ENCODE measurements at regions not wholly inside any gene's neighbourhood (a gene's known extent, or its start where the extent isn't known, plus 50 kb on each side); places are given as distances from the start of the nearest gene placed in this dataset.

- DNase-seq (ENCODE audit: low spot score): no peak
- no peaks in the 10 kb centered on the region for H3K36me3 Mint-ChIP-seq (ENCODE audit: low read depth)
- no peaks in the 10 kb centered on the region for H3K4me1 Mint-ChIP-seq (ENCODE audit: low read depth)
- no peak overlapping the region for H3K27ac Mint-ChIP-seq
- H3K27me3 Mint-ChIP-seq (ENCODE audit: low read depth): no peaks in the 10 kb centered on the region
- peaks cover 7% of the 10 kb centered on the region for H3K9me3 Mint-ChIP-seq
- H3K4me3 Mint-ChIP-seq: no peak overlapping the region
These were observed 602.4 kb downstream of the AJAP1 start for GRCh38 chr1:5256793-5257192.

- Mint-ChIP-seq H3K27me3 (ENCODE audit: low read depth) (no peaks in the 10 kb centered on the region), H3K9me3 (peaks cover 7% of the 10 kb centered on the region), H3K4me1 (ENCODE audit: low read depth) (no peaks in the 10 kb centered on the region), H3K36me3 (ENCODE audit: low read depth) (no peaks in the 10 kb centered on the region), H3K27ac (no peak overlapping the region), H3K4me3 (no peak overlapping the region)
- no peak for DNase-seq (ENCODE audit: low spot score)
These were observed 600.6 kb downstream of the AJAP1 start for GRCh38 chr1:5254975-5255374.

DNA sequence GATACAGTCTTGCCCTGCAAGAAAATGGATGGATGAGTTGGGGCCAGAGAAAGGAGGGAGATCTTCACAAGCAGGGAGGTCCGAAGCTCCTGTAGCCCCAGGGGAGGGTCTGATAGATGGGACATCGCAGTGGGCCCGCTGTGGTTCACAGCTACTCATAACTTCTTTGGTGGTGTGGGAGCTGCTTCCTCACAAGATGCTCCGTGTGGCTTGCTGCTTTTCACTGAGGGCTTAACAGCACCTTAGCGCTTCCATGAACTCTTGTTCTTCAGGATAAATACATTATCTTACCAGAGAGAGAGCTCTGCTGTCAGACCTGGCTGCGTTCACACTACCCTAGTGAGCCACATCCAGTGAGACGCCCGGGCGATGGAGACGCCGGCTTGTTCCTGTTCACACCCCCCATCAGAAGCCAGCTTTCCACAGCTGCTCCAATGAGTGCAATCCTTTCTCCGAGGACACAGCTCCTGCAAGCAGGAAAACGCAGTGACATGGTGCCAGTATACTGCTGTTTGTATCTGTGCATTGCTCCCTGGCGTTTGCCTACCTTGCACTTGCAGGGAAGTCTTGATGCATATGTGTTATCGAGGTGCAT lies 599.8 kb downstream of the AJAP1 start:
- Mint-ChIP-seq H3K27ac (no peak overlapping the region), H3K4me3 (no peak overlapping the region), H3K36me3 (ENCODE audit: low read depth) (no peaks in the 10 kb centered on the region), H3K27me3 (ENCODE audit: low read depth) (peaks cover under 1% of the 10 kb centered on the region), H3K9me3 (peaks cover 2% of the 10 kb centered on the region), H3K4me1 (ENCODE audit: low read depth) (no peaks in the 10 kb centered on the region)
- no peak for DNase-seq (ENCODE audit: low spot score)

GRCh38 chr1:5253036-5253435 lies 598.6 kb downstream of the AJAP1 start:
- H3K27ac Mint-ChIP-seq: no peak overlapping the region
- no peaks in the 10 kb centered on the region for H3K36me3 Mint-ChIP-seq (ENCODE audit: low read depth)
- H3K4me3 Mint-ChIP-seq: no peak overlapping the region

GRCh38 chr1:5250336-5250735 lies 595.9 kb downstream of the AJAP1 start:
- DNase-seq (ENCODE audit: low spot score): no peak
- H3K4me3 Mint-ChIP-seq: no peak overlapping the region
- no peaks in the 10 kb centered on the region for H3K9me3 Mint-ChIP-seq
- peaks cover 2% of the 10 kb centered on the region for H3K27me3 Mint-ChIP-seq (ENCODE audit: low read depth)
- no peaks in the 10 kb centered on the region for H3K4me1 Mint-ChIP-seq (ENCODE audit: low read depth)
- H3K36me3 Mint-ChIP-seq (ENCODE audit: low read depth): no peaks in the 10 kb centered on the region
- no peak overlapping the region for H3K27ac Mint-ChIP-seq

More at GRCh38 chr1:5253036-5253435, 598.6 kb downstream of the AJAP1 start:
- no peaks in the 10 kb centered on the region for H3K9me3 Mint-ChIP-seq
- H3K27me3 Mint-ChIP-seq (ENCODE audit: low read depth): peaks cover 2% of the 10 kb centered on the region
- no peaks in the 10 kb centered on the region for H3K4me1 Mint-ChIP-seq (ENCODE audit: low read depth)
- no peak for DNase-seq (ENCODE audit: low spot score)

GRCh38 chr1:5245348-5245747 lies 590.9 kb downstream of the AJAP1 start:
- no peak for DNase-seq (ENCODE audit: low spot score)
- H3K9me3 Mint-ChIP-seq: no peaks in the 10 kb centered on the region
- H3K27me3 Mint-ChIP-seq (ENCODE audit: low read depth): peaks cover 2% of the 10 kb centered on the region
- H3K36me3 Mint-ChIP-seq (ENCODE audit: low read depth): no peaks in the 10 kb centered on the region
- H3K27ac Mint-ChIP-seq: no peak overlapping the region
- no peaks in the 10 kb centered on the region for H3K4me1 Mint-ChIP-seq (ENCODE audit: low read depth)
- no peak overlapping the region for H3K4me3 Mint-ChIP-seq

- Mint-ChIP-seq H3K9me3 (no peaks in the 10 kb centered on the region), H3K27ac (no peak overlapping the region), H3K36me3 (ENCODE audit: low read depth) (no peaks in the 10 kb centered on the region), H3K4me1 (ENCODE audit: low read depth) (no peaks in the 10 kb centered on the region), H3K27me3 (ENCODE audit: low read depth) (peaks cover 2% of the 10 kb centered on the region), H3K4me3 (no peak overlapping the region)
- no peak for DNase-seq (ENCODE audit: low spot score)
These were observed 590.3 kb downstream of the AJAP1 start for GRCh38 chr1:5244631-5245285.

DNA sequence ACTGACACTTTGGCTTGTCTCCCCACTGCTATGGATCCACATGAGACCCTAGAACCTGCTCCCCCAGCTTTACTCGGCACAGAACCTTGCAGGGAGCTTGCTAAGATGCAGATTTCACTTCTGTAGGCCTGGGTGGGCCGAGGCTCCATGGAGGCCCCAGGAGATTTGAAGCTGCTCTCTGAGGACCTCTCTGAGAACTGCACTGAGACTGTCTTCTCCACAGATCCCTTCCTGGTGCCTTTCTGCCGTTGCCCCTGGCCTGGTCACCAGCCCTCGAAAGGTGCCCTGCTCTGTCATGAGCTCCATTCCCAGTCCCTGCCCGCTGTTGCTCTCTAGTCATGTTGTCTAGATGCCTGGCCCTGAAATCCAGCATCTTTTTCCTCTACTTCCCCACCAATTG lies 588.4 kb downstream of the AJAP1 start:
- H3K36me3 Mint-ChIP-seq (ENCODE audit: low read depth): no peaks in the 10 kb centered on the region
- H3K4me1 Mint-ChIP-seq (ENCODE audit: low read depth): no peaks in the 10 kb centered on the region
- DNase-seq (ENCODE audit: low spot score): no peak
- no peak overlapping the region for H3K27ac Mint-ChIP-seq
- no peaks in the 10 kb centered on the region for H3K27me3 Mint-ChIP-seq (ENCODE audit: low read depth)
- no peak overlapping the region for H3K4me3 Mint-ChIP-seq
- H3K9me3 Mint-ChIP-seq: no peaks in the 10 kb centered on the region

DNA sequence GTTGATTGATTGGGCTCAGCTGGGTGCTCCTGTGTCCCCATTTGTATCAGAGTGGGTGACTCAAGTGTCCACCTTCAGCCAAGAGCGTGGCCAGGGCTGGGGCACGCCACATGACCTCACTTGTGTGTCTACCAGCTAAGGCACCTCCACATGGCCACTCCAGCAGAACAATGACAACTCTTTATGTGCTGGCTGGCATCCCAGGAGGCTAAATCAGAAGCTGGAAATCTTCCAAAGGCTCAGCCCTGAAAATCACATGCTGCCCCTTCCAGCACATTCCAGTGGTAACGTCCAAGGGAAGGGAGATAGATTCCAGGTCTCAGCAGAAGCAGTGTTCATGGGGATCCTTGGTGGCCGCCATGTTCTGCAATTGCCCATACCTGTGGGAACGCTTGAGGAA lies 585.5 kb downstream of the AJAP1 start:
- no peak for DNase-seq (ENCODE audit: low spot score)
- Mint-ChIP-seq H3K27ac (no peak overlapping the region), H3K4me3 (no peak overlapping the region), H3K4me1 (ENCODE audit: low read depth) (no peaks in the 10 kb centered on the region), H3K9me3 (no peaks in the 10 kb centered on the region), H3K27me3 (ENCODE audit: low read depth) (no peaks in the 10 kb centered on the region), H3K36me3 (ENCODE audit: low read depth) (no peaks in the 10 kb centered on the region)

GRCh38 chr1:5238351-5239130 lies 584.1 kb downstream of the AJAP1 start:
- no peaks in the 10 kb centered on the region for H3K36me3 Mint-ChIP-seq (ENCODE audit: low read depth)
- H3K27ac Mint-ChIP-seq: no peak overlapping the region
- no peaks in the 10 kb centered on the region for H3K27me3 Mint-ChIP-seq (ENCODE audit: low read depth)
- H3K4me3 Mint-ChIP-seq: no peak overlapping the region
- peaks cover 3% of the 10 kb centered on the region for H3K9me3 Mint-ChIP-seq
- no peaks in the 10 kb centered on the region for H3K4me1 Mint-ChIP-seq (ENCODE audit: low read depth)
- DNase-seq (ENCODE audit: low spot score): no peak

DNA sequence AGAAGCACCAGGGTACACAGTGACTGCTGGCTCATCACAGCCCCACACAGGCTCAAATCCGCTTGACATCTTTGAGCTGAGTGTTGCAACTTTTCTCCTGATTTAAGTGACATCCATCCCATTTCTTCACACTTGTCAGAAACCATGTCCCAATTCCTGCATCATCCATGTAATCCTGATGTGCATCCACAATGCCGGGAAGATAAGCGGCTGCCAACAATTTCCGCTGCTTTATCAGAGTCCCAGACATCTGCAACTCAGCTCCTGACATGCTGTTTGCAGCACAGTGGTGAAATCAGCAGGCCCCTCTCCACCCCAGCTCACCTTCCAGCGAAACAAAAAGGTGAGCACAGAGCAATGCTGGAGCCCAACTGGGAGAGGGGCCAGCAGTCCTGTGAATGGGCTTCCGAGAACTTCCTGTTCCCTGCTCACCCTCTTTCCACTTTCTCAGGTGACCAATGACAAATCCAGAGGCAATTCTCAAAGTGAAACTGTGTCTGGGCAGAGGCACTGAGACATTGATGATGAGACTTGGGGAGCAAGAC lies 581.0 kb downstream of the AJAP1 start:
- Mint-ChIP-seq H3K27ac (no peak overlapping the region), H3K4me1 (ENCODE audit: low read depth) (no peaks in the 10 kb centered on the region), H3K27me3 (ENCODE audit: low read depth) (no peaks in the 10 kb centered on the region), H3K9me3 (peaks cover 10% of the 10 kb centered on the region), H3K4me3 (no peak overlapping the region), H3K36me3 (ENCODE audit: low read depth) (no peaks in the 10 kb centered on the region)
- no peak for DNase-seq (ENCODE audit: low spot score)

- no peaks in the 10 kb centered on the region for H3K4me1 Mint-ChIP-seq (ENCODE audit: low read depth)
- DNase-seq (ENCODE audit: low spot score): no peak
- H3K27ac Mint-ChIP-seq: no peak overlapping the region
- H3K4me3 Mint-ChIP-seq: no peak overlapping the region
- H3K36me3 Mint-ChIP-seq (ENCODE audit: low read depth): no peaks in the 10 kb centered on the region
- H3K27me3 Mint-ChIP-seq (ENCODE audit: low read depth): no peaks in the 10 kb centered on the region
- peaks cover 10% of the 10 kb centered on the region for H3K9me3 Mint-ChIP-seq
These were observed 578.1 kb downstream of the AJAP1 start for GRCh38 chr1:5232537-5232936.

GRCh38 chr1:5231541-5232315 lies 577.3 kb downstream of the AJAP1 start:
- Mint-ChIP-seq H3K4me1 (ENCODE audit: low read depth) (no peaks in the 10 kb centered on the region), H3K9me3 (peaks cover 10% of the 10 kb centered on the region), H3K27ac (no peak overlapping the region), H3K27me3 (ENCODE audit: low read depth) (no peaks in the 10 kb centered on the region), H3K4me3 (no peak overlapping the region), H3K36me3 (ENCODE audit: low read depth) (no peaks in the 10 kb centered on the region)
- DNase-seq (ENCODE audit: low spot score): no peak

DNA sequence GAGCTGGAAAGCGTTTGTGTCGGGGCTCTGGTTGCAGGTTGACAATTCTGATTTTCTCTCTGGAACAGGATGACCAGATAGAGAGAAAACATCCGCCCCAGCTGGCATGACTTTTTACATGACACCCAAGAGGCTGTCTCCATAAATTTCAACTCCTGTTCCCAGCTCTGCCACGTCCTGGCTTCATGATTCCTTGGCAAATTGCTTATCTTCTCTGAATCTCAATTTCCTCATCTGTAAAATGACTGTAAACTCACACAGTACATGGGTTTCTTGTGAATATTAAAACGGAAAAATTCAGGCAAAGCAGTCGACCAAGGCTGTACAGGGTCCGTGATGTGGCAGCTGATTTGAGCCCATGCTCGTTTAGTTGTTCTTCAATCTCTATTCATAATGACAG lies 572.7 kb downstream of the AJAP1 start:
- DNase-seq (ENCODE audit: low spot score): no peak
- Mint-ChIP-seq H3K4me3 (no peak overlapping the region), H3K27ac (no peak overlapping the region), H3K27me3 (ENCODE audit: low read depth) (no peaks in the 10 kb centered on the region), H3K9me3 (no peaks in the 10 kb centered on the region), H3K4me1 (ENCODE audit: low read depth) (no peaks in the 10 kb centered on the region), H3K36me3 (ENCODE audit: low read depth) (no peaks in the 10 kb centered on the region)

Data from T-helper 2 cell treated with Interferon-gamma antibody and Interleukin-4, amounts not matched to agents 5 μg/mL and 100 μg/mL, for 36 hours (primary cell).